HUDEP-2 (cell line): ENCODE measurements at regions not wholly inside any gene's neighbourhood (a gene's known extent, or its start where the extent isn't known, plus 50 kb on each side); places are given as distances from the start of the nearest gene placed in this dataset.
"Not testable (repeated sequence)": the region's sequence is repeated elsewhere in the genome, so short reads cannot be mapped to it uniquely, and the experiment has no call there.

Experiments
- DNase-seq, 76 experiments: peaks; one replicate each; lab custom pipeline; 2025; ENCODE audit not compliant: unreplicated experiment in 76 of 76; lab: John Stamatoyannopoulos, UW

- no peak for DNase-seq
Observed at GRCh38 chr7:34382166-34382893, 275.7 kb upstream of the NPSR1 start.

- no peak for DNase-seq
Observed at GRCh38 chr7:34385384-34385783, 272.6 kb upstream of the NPSR1 start.

- no peak for DNase-seq
Observed at GRCh38 chr7:34389332-34390078, 268.5 kb upstream of the NPSR1 start.

- DNase-seq: no peak
Observed at GRCh38 chr7:34390103-34390502, 267.9 kb upstream of the NPSR1 start.

GRCh38 chr7:34392972-34393371, 265.0 kb upstream of the NPSR1 start:
- DNase-seq: no peak

GRCh38 chr7:34396437-34397064, 261.5 kb upstream of the NPSR1 start:
- DNase-seq: no peak

GRCh38 chr7:34401776-34402175, 256.2 kb upstream of the NPSR1 start:
- no peak for DNase-seq

- no peak for DNase-seq
Observed at GRCh38 chr7:34406848-34407530, 251.0 kb upstream of the NPSR1 start.

- DNase-seq: no peak
Observed at GRCh38 chr7:34407586-34407985, 250.4 kb upstream of the NPSR1 start.

- DNase-seq: no peak
Observed at GRCh38 chr7:34417781-34418180, 240.2 kb upstream of the NPSR1 start.

- DNase-seq: no peak
Observed at GRCh38 chr7:34421526-34421925, 236.5 kb upstream of the NPSR1 start.

GRCh38 chr7:34425194-34425593, 232.8 kb upstream of the NPSR1 start:
- DNase-seq: no peak

- DNase-seq: no peak
Observed at GRCh38 chr7:34425631-34426384, 232.2 kb upstream of the NPSR1 start.

- peak in 9 of 76 experiments; percentile 0 to 11 (median 6) for DNase-seq
Observed at GRCh38 chr7:34430456-34430855, 227.6 kb upstream of the NPSR1 start.

- no peak for DNase-seq
Observed at GRCh38 chr7:34438436-34438835, 219.6 kb upstream of the NPSR1 start.

GRCh38 chr7:34445653-34446052, 212.4 kb upstream of the NPSR1 start:
- no peak for DNase-seq

- not testable (repeated sequence) for DNase-seq
Observed at GRCh38 chr7:34448531-34448930, 209.5 kb upstream of the NPSR1 start.

GRCh38 chr7:34449765-34450164, 208.3 kb upstream of the NPSR1 start:
- DNase-seq: no peak

GRCh38 chr7:34451183-34451582, 206.8 kb upstream of the NPSR1 start:
- DNase-seq: no peak

- DNase-seq: no peak
Observed at GRCh38 chr7:34451923-34452322, 206.1 kb upstream of the NPSR1 start.
